ENCODE measurements at regions not wholly inside any gene's neighbourhood (a gene's known extent, or its start where the extent isn't known, plus 50 kb on each side); places are given as distances from the start of the nearest gene placed in this dataset.

DNA sequence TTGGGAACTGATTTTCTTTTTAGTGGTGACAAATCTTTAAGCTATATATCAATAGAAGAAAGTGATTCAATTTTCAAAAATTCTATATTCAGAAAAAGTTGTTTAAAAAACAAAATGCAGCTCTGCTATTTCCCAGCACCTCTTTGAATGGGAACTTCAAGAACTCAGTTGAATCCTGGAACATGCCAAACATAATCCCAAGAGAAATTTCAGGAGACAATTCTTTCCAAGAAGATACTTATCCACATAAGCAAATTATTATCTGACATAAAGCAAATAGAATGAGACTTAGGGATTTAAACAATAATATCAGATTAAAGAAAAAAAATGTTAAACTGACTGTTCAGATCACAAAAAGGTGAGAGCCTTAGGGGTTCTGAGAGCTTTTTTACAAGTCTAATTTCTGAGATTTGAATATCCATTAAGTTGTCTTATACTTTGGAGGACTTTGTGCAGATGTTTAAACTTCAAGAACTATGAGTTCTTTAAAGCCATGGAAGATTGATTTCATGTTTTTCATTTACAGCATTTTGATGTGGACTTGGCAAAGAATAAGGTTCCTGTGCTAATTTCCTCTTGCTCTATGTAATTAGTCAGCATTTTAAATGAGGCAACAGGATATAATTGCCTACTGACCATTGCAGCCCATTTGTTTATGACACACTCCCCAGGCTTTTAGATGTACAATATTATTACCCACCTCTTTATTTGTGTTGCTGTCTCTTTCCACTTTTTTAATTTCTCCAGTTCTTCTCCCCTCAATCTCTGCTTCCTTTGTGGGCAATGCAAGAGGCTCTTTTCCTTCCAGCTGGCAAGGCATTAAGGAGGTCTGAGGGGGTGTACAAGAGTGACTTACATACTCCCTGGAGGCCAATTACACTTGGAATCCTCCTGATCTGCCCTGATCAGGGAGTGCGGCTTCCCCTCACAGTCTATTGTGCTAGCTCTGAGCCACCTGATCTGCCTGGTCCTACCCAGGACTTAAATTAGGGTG lies 419.1 kb downstream of the NR2F1-AS1 start (continued):
- TF ChIP-seq, protein P1, sequence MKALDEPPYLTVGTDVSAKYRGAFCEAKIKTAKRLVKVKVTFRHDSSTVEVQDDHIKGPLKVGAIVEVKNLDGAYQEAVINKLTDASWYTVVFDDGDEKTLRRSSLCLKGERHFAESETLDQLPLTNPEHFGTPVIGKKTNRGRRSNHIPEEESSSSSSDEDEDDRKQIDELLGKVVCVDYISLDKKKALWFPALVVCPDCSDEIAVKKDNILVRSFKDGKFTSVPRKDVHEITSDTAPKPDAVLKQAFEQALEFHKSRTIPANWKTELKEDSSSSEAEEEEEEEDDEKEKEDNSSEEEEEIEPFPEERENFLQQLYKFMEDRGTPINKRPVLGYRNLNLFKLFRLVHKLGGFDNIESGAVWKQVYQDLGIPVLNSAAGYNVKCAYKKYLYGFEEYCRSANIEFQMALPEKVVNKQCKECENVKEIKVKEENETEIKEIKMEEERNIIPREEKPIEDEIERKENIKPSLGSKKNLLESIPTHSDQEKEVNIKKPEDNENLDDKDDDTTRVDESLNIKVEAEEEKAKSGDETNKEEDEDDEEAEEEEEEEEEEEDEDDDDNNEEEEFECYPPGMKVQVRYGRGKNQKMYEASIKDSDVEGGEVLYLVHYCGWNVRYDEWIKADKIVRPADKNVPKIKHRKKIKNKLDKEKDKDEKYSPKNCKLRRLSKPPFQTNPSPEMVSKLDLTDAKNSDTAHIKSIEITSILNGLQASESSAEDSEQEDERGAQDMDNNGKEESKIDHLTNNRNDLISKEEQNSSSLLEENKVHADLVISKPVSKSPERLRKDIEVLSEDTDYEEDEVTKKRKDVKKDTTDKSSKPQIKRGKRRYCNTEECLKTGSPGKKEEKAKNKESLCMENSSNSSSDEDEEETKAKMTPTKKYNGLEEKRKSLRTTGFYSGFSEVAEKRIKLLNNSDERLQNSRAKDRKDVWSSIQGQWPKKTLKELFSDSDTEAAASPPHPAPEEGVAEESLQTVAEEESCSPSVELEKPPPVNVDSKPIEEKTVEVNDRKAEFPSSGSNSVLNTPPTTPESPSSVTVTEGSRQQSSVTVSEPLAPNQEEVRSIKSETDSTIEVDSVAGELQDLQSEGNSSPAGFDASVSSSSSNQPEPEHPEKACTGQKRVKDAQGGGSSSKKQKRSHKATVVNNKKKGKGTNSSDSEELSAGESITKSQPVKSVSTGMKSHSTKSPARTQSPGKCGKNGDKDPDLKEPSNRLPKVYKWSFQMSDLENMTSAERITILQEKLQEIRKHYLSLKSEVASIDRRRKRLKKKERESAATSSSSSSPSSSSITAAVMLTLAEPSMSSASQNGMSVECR (CRISPR knock-in tag; IDR thresholded peaks at IDR 0.05; ENCODE audit: borderline replicate concordance) = no peak

DNA sequence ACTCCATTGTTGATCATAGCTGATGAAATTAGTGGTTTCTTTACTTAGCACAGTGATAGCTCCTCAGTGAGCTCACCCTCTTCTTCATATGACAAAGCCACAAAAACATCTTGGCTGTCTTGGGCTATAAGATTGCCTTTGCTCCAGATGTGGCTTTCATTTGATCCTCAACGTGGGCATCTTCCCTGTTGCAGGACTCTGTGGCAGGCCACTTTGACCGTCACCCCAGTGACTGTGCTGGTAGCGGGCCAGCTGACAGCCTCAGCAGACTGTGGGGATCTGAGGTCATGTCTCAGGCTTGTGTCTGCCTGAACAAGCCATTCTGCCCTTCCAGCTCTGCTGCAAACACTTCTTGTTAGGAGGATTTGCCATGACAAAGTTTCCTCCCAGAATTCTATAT lies 422.2 kb downstream of the NR2F1-AS1 start:
- H3K36me3 Mint-ChIP-seq = no peaks in the 10 kb centered on the region
- no peak overlapping the region for H3K4me3 Mint-ChIP-seq
- peaks cover 12% of the 10 kb centered on the region for H3K4me1 Mint-ChIP-seq
- ATAC-seq (no peak), DNase-seq (ENCODE audit: low spot score) (no peak)
- no peaks in the 10 kb centered on the region for H3K9me3 Mint-ChIP-seq
- POLR2A ChIA-PET = no interaction called here
- no peak for TF ChIP-seq CBFB (CRISPR knock-in tag; IDR thresholded peaks at IDR 0.05; ENCODE audit: low read depth)
- TF ChIP-seq, protein P2, sequence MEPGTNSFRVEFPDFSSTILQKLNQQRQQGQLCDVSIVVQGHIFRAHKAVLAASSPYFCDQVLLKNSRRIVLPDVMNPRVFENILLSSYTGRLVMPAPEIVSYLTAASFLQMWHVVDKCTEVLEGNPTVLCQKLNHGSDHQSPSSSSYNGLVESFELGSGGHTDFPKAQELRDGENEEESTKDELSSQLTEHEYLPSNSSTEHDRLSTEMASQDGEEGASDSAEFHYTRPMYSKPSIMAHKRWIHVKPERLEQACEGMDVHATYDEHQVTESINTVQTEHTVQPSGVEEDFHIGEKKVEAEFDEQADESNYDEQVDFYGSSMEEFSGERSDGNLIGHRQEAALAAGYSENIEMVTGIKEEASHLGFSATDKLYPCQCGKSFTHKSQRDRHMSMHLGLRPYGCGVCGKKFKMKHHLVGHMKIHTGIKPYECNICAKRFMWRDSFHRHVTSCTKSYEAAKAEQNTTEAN (CRISPR knock-in tag; IDR thresholded peaks at IDR 0.05) = no peak
- TF ChIP-seq, protein P3, sequence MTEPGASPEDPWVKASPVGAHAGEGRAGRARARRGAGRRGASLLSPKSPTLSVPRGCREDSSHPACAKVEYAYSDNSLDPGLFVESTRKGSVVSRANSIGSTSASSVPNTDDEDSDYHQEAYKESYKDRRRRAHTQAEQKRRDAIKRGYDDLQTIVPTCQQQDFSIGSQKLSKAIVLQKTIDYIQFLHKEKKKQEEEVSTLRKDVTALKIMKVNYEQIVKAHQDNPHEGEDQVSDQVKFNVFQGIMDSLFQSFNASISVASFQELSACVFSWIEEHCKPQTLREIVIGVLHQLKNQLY (CRISPR knock-in tag; IDR thresholded peaks at IDR 0.05) = no peak
- TF ChIP-seq, protein P4, sequence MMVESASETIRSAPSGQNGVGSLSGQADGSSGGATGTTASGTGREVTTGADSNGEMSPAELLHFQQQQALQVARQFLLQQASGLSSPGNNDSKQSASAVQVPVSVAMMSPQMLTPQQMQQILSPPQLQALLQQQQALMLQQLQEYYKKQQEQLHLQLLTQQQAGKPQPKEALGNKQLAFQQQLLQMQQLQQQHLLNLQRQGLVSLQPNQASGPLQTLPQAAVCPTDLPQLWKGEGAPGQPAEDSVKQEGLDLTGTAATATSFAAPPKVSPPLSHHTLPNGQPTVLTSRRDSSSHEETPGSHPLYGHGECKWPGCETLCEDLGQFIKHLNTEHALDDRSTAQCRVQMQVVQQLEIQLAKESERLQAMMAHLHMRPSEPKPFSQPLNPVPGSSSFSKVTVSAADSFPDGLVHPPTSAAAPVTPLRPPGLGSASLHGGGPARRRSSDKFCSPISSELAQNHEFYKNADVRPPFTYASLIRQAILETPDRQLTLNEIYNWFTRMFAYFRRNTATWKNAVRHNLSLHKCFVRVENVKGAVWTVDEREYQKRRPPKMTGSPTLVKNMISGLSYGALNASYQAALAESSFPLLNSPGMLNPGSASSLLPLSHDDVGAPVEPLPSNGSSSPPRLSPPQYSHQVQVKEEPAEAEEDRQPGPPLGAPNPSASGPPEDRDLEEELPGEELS (CRISPR knock-in tag; IDR thresholded peaks at IDR 0.05) = no peak
- no peak for TF ChIP-seq SP1 (CRISPR knock-in tag; conservative IDR thresholded peaks at IDR 0.05)
- TF ChIP-seq ZNF396 (CRISPR knock-in tag; IDR thresholded peaks at IDR 0.05; ENCODE audit: borderline replicate concordance) = no peak
- no peak for TF ChIP-seq TCF7 (CRISPR knock-in tag; IDR thresholded peaks at IDR 0.05; ENCODE audit: low read depth)
- TF ChIP-seq ZNF232 (CRISPR knock-in tag; IDR thresholded peaks at IDR 0.05) = no peak
- TF ChIP-seq, protein P1 (CRISPR knock-in tag; IDR thresholded peaks at IDR 0.05; ENCODE audit: borderline replicate concordance) = no peak
- no peak for TF ChIP-seq SMAD4 (CRISPR knock-in tag; IDR thresholded peaks at IDR 0.05)
- TF ChIP-seq, protein P5, sequence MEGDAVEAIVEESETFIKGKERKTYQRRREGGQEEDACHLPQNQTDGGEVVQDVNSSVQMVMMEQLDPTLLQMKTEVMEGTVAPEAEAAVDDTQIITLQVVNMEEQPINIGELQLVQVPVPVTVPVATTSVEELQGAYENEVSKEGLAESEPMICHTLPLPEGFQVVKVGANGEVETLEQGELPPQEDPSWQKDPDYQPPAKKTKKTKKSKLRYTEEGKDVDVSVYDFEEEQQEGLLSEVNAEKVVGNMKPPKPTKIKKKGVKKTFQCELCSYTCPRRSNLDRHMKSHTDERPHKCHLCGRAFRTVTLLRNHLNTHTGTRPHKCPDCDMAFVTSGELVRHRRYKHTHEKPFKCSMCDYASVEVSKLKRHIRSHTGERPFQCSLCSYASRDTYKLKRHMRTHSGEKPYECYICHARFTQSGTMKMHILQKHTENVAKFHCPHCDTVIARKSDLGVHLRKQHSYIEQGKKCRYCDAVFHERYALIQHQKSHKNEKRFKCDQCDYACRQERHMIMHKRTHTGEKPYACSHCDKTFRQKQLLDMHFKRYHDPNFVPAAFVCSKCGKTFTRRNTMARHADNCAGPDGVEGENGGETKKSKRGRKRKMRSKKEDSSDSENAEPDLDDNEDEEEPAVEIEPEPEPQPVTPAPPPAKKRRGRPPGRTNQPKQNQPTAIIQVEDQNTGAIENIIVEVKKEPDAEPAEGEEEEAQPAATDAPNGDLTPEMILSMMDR (IDR thresholded peaks at IDR 0.05) = no peak
- no peak for TF ChIP-seq FOXP1 (CRISPR knock-in tag; IDR thresholded peaks at IDR 0.05; ENCODE audit: borderline replicate concordance)
- CTCF ChIA-PET = no interaction called here
- no peak overlapping the region for H3K27ac Mint-ChIP-seq
- H3K27me3 Mint-ChIP-seq (ENCODE audit: low read depth) = no peaks in the 10 kb centered on the region
